Peyer's patch (tissue), 4 donors: ENCODE measurements at regions not wholly inside any gene's neighbourhood (a gene's known extent, or its start where the extent isn't known, plus 50 kb on each side); places are given as distances from the start of the nearest gene placed in this dataset.

Source experiments
- DNase-seq, 3 donors: peaks; one replicate each; pipeline ENCODE4 v3.0.0-alpha.2; 2017 to 2019
- H3K27ac ChIP-seq, 4 donors: fragments of 200-600 bp; sonication (generic); one replicate each; pipeline ENCODE4 v1.5.1; 2016 to 2019
- H3K27me3 ChIP-seq, 2 donors: fragments of 200-600 bp; sonication (generic); one replicate each; pipeline ENCODE4 v1.5.1; 2019
- H3K36me3 ChIP-seq, 3 donors: fragments of 200-600 bp; sonication (generic); one replicate each; pipeline ENCODE4 v1.5.1; 2016 to 2019
- H3K4me1 ChIP-seq, 4 donors: fragments of 200-600 bp; sonication (generic); one replicate each; pipeline ENCODE4 v1.5.1; 2016 to 2019
- H3K4me3 ChIP-seq, 4 donors: fragments of 200-600 bp; sonication (generic); 1 replicate in 3 of 4; 2 replicates in 1 of 4; pipeline ENCODE4 v1.5.1; 2016 to 2019; ENCODE audit warnings: mild to moderate bottlenecking in 1 of 4
- H3K9me3 ChIP-seq, 4 donors: fragments of 200-600 bp; sonication (generic); one replicate each; pipeline ENCODE4 v1.5.1; 2016 to 2019; ENCODE audit warnings: mild to moderate bottlenecking in 1 of 4
- CTCF ChIP-seq, 6 experiments: fragments of 450-650 bp in 4 of 6; fragments of 200-600 bp in 2 of 6; sonication (generic) in 1 of 6; IDR thresholded peaks; one replicate each; pipeline ENCODE4 v1.5.1; 2017 to 2019; ENCODE audit warnings: antibody characterized with exemption in 6 of 6, mild to moderate bottlenecking in 3 of 6, moderate library complexity in 1 of 6
- POLR2A ChIP-seq, 2 donors: fragments of 450-650 bp; IDR thresholded peaks; one replicate each; pipeline ENCODE4 v1.5.1; 2017; ENCODE audit warnings: antibody characterized with exemption in 2 of 2, mild to moderate bottlenecking in 2 of 2, moderate library complexity in 2 of 2

GRCh38 chr4:110730318-110730717 lies 107.4 kb upstream of the PITX2 start:
- DNase-seq, result no peak
- Histone ChIP-seq H3K27ac (no peak overlapping the region), H3K27me3 (no peaks in the 10 kb centered on the region), H3K36me3 (no peaks in the 10 kb centered on the region), H3K4me1 (no peaks in the 10 kb centered on the region), H3K4me3 (no peak overlapping the region), H3K9me3 (no peaks in the 10 kb centered on the region)
- TF ChIP-seq CTCF (IDR thresholded peaks at IDR 0.05) (no peak), POLR2A (IDR thresholded peaks at IDR 0.05) (no peak)

- Histone ChIP-seq H3K4me1 (no peaks in the 10 kb centered on the region), H3K27ac (no peak overlapping the region), H3K9me3 (no peaks in the 10 kb centered on the region), H3K36me3 (no peaks in the 10 kb centered on the region), H3K4me3 (no peak overlapping the region), H3K27me3 (no peaks in the 10 kb centered on the region)
- no peak for DNase-seq
- TF ChIP-seq POLR2A (IDR thresholded peaks at IDR 0.05), result no peak
Observed at GRCh38 chr4:110733901-110734300, 111.0 kb upstream of the PITX2 start.

GRCh38 chr4:110735686-110736085 lies 112.8 kb upstream of the PITX2 start:
- no peak overlapping the region for H3K27ac ChIP-seq
- DNase-seq, result no peak
- H3K4me3 ChIP-seq, result no peak overlapping the region
- H3K9me3 ChIP-seq, result no peaks in the 10 kb centered on the region
- no peaks in the 10 kb centered on the region for H3K27me3 ChIP-seq
- H3K4me1 ChIP-seq, result no peaks in the 10 kb centered on the region
- TF ChIP-seq POLR2A (IDR thresholded peaks at IDR 0.05) (no peak), CTCF (IDR thresholded peaks at IDR 0.05) (no peak)
- no peaks in the 10 kb centered on the region for H3K36me3 ChIP-seq

- Histone ChIP-seq H3K36me3 (no peaks in the 10 kb centered on the region), H3K4me1 (no peaks in the 10 kb centered on the region), H3K4me3 (no peak overlapping the region), H3K27ac (no peak overlapping the region), H3K9me3 (no peaks in the 10 kb centered on the region), H3K27me3 (no peaks in the 10 kb centered on the region)
- TF ChIP-seq CTCF (IDR thresholded peaks at IDR 0.05) (no peak), POLR2A (IDR thresholded peaks at IDR 0.05) (no peak)
- no peak for DNase-seq
Observed at GRCh38 chr4:110737931-110738330, 115.1 kb upstream of the PITX2 start.

GRCh38 chr4:110742143-110742542 lies 119.3 kb upstream of the PITX2 start:
- Histone ChIP-seq H3K27ac (no peak overlapping the region), H3K9me3 (no peaks in the 10 kb centered on the region), H3K4me3 (no peak overlapping the region), H3K27me3 (no peaks in the 10 kb centered on the region), H3K4me1 (no peaks in the 10 kb centered on the region), H3K36me3 (no peaks in the 10 kb centered on the region)
- no peak for DNase-seq
- TF ChIP-seq CTCF (IDR thresholded peaks at IDR 0.05), result no peak
- no peak for TF ChIP-seq POLR2A (IDR thresholded peaks at IDR 0.05)

GRCh38 chr4:110748071-110748470 lies 125.2 kb upstream of the PITX2 start:
- Histone ChIP-seq H3K27me3 (no peaks in the 10 kb centered on the region), H3K4me1 (no peaks in the 10 kb centered on the region), H3K9me3 (no peaks in the 10 kb centered on the region), H3K27ac (no peak overlapping the region), H3K36me3 (no peaks in the 10 kb centered on the region), H3K4me3 (no peak overlapping the region)
- DNase-seq, result no peak
- TF ChIP-seq POLR2A (IDR thresholded peaks at IDR 0.05) (no peak), CTCF (IDR thresholded peaks at IDR 0.05) (no peak)
